ENCODE measurements at regions not wholly inside any gene's neighbourhood (a gene's known extent, or its start where the extent isn't known, plus 50 kb on each side); places are given as distances from the start of the nearest gene placed in this dataset.

- DNase-seq (ENCODE audit: low read depth in 3 of 3, low spot score in 1 of 3), result no peak
These were observed 445.9 kb downstream of the MCTP2 start for GRCh38 chr15:94677202-94677790.

GRCh38 chr15:94682171-94682570, 450.8 kb downstream of the MCTP2 start:
- DNase-seq (ENCODE audit: low read depth in 3 of 3, low spot score in 1 of 3), result no peak

DNA sequence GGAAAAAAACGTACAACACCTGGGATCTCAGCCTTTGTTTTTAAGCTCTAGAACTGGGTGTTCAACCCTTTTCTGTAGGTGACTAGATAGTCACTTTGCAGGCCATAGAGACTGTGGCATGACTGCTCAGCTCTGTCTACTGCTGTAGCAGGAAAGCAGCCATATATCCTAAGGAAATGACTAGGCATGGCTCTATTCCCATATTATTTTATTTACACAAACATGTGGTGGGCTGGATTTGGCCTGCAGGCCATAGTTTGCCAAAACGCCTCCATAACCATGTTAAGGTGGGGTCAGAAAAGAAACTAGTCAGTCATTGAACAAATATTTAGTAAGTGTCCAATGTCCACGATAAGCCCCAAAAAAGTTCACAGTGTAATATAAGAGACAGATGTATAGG, 452.5 kb downstream of the MCTP2 start:
- DNase-seq (ENCODE audit: low read depth in 3 of 3, low spot score in 1 of 3), result no peak

DNA sequence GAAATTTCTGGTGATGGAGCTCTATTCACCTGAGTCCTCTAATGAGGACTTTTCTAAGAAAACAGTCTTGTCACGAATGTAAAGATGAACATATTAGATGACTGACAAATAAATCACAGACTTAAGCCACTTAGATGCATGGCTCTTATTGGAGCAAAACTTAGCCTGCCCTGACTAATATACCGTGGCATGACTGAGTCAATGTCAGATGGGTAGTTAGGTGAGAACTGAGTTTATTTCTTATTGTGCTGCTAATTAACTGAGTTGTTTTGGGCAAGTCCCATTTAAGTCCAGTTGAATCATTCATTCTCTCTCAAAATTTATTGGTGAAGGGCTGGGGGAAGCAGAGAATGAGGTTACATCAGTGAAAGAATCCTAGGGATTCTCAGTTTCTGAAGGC, 459.8 kb downstream of the MCTP2 start:
- DNase-seq (ENCODE audit: low read depth in 3 of 3, low spot score in 1 of 3), result no peak

DNA sequence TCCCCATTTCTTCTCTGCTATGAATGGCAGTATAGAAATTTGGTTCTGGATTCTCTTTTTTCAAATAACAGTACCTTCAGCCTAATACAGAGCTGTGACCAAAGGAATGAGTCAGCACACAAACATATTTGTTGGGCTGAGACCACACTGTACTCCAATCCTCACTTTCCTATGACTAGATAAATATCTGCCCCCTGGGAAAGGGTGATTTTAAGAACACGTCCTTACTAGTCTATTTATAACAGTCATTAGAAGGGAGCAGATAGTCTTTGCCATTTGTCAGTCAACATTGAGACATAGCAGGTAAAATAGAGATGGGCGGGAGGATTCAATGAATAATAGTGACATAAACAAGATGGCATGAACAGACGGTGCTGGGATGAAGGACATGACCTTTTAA, 461.3 kb downstream of the MCTP2 start:
- DNase-seq (ENCODE audit: low read depth in 3 of 3, low spot score in 1 of 3), result no peak

DNA sequence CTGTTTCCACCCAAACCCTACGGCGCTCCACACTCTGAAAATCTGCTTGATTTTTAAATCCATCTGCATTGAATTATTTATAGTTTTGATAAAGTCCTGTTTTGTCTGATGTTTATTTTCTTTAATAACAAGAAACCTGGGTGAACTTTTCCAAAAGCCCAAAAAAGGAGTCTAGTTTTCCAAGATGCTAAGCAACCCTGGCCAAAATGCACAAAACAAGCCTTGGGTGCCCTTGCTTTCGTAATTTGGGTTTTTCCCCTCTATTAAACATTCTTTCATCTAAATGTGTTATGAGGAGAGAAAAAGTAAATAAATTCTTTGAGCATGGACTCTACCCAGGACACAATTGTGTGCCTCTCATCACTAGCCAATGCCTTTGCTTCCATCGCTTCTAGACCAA, 468.9 kb downstream of the MCTP2 start:
- no peak for DNase-seq (ENCODE audit: low read depth in 3 of 3, low spot score in 1 of 3)

DNA sequence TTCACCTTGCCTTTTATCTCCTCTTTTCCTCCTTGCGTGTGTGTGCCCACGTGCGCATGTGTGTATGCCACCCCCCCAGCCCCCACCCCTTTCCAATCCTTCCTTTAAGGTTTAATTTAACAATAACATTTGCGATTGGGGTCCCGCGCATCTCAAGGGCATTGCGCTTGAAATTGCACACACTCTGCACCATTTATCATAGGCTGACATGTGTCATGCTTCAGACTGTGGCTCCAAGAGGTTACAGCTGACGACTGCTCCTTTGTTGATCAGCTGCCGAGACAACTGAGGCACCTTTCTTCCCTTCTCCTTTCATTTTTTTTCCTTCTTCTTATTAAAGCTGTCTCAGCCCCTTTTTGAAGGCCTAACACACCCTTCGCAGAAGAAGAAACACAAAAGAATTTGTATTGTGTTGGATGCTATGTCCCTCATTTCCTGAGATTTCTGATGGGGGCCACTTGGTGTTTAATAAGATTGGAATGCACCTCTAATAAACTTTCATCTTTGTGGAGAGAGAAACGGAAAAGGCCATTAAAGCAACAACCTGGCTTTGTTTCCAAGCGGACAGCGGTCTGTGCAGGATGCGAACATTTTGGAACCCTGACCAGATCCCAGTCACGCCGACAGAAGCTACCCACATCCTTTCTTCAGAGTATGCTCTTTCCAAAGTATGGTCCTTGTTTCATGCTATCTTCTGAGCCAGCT, 470.1 kb downstream of the MCTP2 start:
- DNase-seq (ENCODE audit: low read depth in 3 of 3, low spot score in 1 of 3), result no peak

DNA sequence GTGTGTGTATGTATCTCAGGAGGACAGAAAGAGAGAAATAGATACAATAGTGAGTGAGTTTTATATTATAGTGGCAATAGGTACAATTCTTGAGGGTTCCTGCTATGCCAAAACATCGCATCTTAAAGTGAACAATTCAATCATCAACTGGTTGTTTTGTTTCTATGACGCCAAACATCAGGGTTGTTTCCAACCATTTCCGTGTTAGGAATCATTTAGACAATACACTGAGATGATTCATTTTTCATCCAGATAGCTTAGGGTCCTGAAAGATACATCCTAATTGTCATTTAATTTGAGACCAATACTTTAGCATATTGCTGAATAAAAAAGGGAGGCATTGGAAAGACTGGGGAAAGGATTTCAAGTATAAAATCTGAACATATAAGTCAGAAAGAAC, 472.2 kb downstream of the MCTP2 start:
- no peak for DNase-seq (ENCODE audit: low read depth in 3 of 3, low spot score in 1 of 3)

GRCh38 chr15:94704421-94704820, 473.1 kb downstream of the MCTP2 start:
- DNase-seq (ENCODE audit: low read depth in 3 of 3, low spot score in 1 of 3), result no peak

- DNase-seq (ENCODE audit: low read depth in 3 of 3, low spot score in 1 of 3), result no peak
These were observed 473.6 kb downstream of the MCTP2 start for GRCh38 chr15:94704946-94705345.

DNA sequence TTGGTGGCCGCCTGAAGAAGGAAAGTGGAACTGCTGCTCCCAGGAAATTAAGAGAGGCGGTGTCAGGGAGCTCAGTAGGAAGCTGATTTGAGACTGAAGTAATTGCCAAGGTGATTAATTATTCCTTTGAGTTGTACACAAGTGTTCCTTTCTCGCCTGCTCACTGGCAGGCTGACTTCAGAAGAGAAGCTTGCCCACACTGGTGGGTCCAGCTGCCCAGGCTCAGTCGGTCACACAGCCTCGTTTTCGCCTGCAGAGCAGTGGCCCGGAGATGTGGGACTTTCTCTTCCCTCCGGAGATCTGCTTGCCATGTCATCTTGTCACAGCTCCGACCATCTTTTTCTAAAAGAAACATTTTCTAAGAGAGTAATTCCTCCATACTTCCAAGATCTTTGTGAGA, 478.0 kb downstream of the MCTP2 start:
- no peak for DNase-seq (ENCODE audit: low read depth in 3 of 3, low spot score in 1 of 3)

- DNase-seq (ENCODE audit: low read depth in 3 of 3, low spot score in 1 of 3), result no peak
These were observed 490.8 kb downstream of the MCTP2 start for GRCh38 chr15:94722024-94722636.

DNA sequence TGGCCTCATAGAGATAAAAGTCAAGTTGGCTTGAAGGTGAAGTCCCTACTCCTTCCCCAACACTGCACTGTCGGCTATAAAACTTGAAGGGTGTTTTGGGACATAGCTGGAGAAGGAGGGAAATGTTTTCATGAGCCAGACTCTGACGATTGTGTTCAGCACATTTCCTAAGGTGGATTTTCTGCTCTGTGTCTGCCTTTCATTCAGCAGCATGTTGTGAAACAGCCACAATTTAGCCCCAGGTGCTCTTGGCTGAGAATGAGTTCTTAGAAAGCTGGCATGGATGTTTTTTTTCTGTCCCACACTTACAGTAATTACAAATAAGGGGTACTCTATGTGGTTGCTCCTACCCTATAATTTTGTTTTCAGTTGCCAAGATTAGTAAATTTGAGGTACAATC, 492.4 kb downstream of the MCTP2 start:
- no peak for DNase-seq (ENCODE audit: low read depth in 3 of 3, low spot score in 1 of 3)

GRCh38 chr15:94731286-94731685, 499.9 kb downstream of the MCTP2 start:
- DNase-seq (ENCODE audit: low read depth in 3 of 3, low spot score in 1 of 3), result no peak

DNA sequence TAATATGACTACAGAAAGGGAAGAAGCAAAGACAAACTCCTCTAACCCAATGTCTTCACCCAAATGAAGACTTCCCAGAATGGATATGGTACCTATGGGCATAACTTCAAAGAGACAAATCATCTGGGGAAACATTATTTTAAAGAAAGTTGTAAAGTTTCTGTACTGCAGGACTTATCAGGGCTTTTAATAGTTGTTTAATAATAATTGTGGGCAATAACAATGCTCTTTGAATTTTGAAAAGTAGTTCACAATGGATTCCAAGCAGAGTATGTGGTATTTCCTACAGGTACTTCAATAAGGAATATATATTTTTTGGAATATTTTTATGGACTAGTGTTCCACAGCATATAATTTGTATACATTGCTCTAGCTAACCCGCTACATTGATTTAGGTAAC, 503.1 kb downstream of the MCTP2 start:
- no peak for DNase-seq (ENCODE audit: low read depth in 3 of 3, low spot score in 1 of 3)

- no peak for DNase-seq (ENCODE audit: low read depth in 3 of 3, low spot score in 1 of 3)
These were observed 504.9 kb downstream of the MCTP2 start for GRCh38 chr15:94736236-94736635.

DNA sequence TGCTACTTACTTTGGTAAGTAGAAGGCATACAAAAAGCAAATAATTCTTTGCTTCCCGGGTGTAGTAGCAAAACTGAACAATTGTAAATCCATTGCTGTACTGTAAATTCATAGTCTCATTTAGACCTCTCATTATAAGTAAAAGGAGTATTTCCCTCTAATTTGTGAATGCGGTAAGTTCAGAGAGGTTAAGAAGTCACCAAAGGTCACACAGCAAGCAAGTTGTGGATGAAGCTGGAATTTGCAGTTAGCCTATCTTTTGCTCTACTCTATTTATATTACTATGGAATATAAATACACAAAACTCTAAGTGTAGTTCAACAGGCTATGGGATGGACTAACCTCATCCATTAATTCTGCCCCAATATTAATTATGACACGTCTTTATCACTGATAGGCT, 508.3 kb downstream of the MCTP2 start:
- no peak for DNase-seq (ENCODE audit: low read depth in 3 of 3, low spot score in 1 of 3)

DNA sequence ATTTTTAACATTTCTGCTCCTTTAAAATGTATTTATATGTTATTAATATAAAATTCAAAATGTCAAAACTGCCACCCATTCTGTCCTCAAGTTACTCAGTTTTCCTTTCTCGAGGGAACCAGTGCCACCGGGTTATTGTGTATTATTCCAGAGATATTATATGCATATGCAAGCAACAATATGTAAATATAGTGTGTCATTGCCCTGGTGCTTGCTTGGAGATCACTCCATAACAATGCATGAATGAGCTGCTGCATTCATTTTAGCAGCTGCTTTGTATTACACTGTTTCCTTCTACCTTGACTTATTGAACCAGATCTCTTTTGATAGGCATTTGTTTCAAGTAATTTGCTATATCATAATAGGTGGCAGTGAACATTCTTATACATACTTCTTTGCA, 509.1 kb downstream of the MCTP2 start:
- DNase-seq (ENCODE audit: low read depth in 3 of 3, low spot score in 1 of 3), result no peak

- no peak for DNase-seq (ENCODE audit: low read depth in 3 of 3, low spot score in 1 of 3)
These were observed 512.3 kb downstream of the MCTP2 start for GRCh38 chr15:94743668-94744067.

DNA sequence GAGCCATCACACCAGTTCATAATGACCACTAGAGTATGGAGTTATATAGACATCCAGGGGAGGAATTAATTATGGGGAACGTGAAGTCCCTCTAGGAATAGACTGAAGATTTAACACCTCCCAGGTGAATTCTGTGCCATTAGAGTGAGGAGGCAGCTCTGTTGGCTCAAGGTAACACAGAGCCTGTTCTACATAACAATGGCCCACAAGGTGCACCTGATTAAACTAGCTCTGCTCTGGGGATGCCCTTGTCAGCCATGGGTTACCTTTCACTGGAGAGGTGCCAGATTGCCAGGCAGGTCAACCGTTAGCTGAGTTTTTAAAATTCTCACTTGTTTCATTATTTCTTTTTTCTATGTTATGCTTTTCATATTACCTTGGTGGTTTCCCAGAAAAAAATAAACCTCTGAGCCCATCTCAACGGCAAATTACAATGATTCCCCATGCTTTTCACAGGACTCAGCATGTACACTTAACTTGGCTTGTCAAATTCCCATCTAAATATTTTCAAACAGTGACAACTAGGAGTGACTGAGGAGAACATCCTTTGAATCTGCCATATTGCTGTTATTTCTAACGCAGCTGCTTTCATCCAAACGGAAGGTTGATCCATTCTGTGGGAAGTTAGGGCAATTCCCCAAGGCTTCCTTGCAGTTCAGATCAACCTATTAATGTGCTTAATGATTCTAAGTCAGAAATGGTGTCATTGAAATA, 512.9 kb downstream of the MCTP2 start:
- no peak for DNase-seq (ENCODE audit: low read depth in 3 of 3, low spot score in 1 of 3)

DNA sequence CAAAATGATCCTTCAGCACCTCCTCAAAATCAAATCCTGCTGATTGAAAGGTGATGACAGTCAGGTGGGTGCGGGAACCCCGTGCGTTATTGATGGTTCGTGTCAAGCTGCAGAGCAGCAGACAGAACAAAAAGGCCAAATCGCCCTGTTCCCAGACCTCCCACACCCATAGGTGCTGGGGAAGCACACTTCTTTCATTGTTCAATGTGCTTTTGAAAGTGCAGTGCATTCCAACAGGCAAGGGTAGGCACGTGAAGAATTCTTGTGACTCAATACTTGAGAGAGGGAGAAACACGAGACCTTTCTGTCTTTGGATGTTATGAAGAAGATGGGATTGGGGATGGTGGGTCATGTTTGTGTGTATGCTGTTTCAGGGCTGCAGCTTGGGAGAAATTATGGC, 514.0 kb downstream of the MCTP2 start:
- no peak for DNase-seq (ENCODE audit: low read depth in 3 of 3, low spot score in 1 of 3)

- no peak for DNase-seq (ENCODE audit: low read depth in 3 of 3, low spot score in 1 of 3)
These were observed 516.1 kb downstream of the MCTP2 start for GRCh38 chr15:94747510-94747909.

All from stimulated activated CD4-positive, alpha-beta T cell treated with anti-CD3 and anti-CD28 coated beads, TNF-alpha, amount 100 ng/mL, for 1 hour (primary cell).